Astrocyte of the cerebellum (primary cell): ENCODE measurements at regions not wholly inside any gene's neighbourhood (a gene's known extent, or its start where the extent isn't known, plus 50 kb on each side); places are given as distances from the start of the nearest gene placed in this dataset.

Source experiments
- DNase-seq: peaks from one replicate; pipeline ENCODE4 v3.0.0-alpha.2; 2011; ENCODE audit warnings: low read depth
- H3K4me3 ChIP-seq: 2 replicates; pipeline ENCODE4 v1.5.1; 2011; ENCODE audit warnings: mild to moderate bottlenecking, low read depth, low read length, moderate library complexity
- CTCF ChIP-seq: IDR thresholded peaks from 2 replicates; pipeline ENCODE4 v1.5.1; 2012; ENCODE audit warnings: low read length, low read depth, moderate library complexity, mild to moderate bottlenecking; ENCODE audit errors: missing control alignments
- in situ Hi-C: cut with HindIII; loops from 2 replicates; pipeline ENCODE4 v1.10.0; 2017; ENCODE audit warnings: low sequenced_read_pairs

GRCh38 chr4:123308667-123309066 lies 87.9 kb upstream of the SPRY1 start:
- no peak for DNase-seq
- no peak overlapping the region for H3K4me3 ChIP-seq
- no peak for TF ChIP-seq CTCF
- in situ Hi-C loops: no loop called here

- in situ Hi-C loops: no loop called here
- no peak for TF ChIP-seq CTCF
- H3K4me3 ChIP-seq: no peak overlapping the region
- DNase-seq: no peak
These were observed 84.5 kb upstream of the SPRY1 start for GRCh38 chr4:123312116-123312515.

- H3K4me3 ChIP-seq: no peak overlapping the region
- no peak for TF ChIP-seq CTCF
- in situ Hi-C loops: no loop called here
- no peak for DNase-seq
These were observed 83.5 kb upstream of the SPRY1 start for GRCh38 chr4:123312951-123313592.

- in situ Hi-C loops: no loop called here
- H3K4me3 ChIP-seq: no peak overlapping the region
- no peak for TF ChIP-seq CTCF
- no peak for DNase-seq
These were observed 81.0 kb upstream of the SPRY1 start for GRCh38 chr4:123315617-123316016.

GRCh38 chr4:123317211-123317610 lies 79.4 kb upstream of the SPRY1 start:
- H3K4me3 ChIP-seq: no peak overlapping the region
- no peak for TF ChIP-seq CTCF
- in situ Hi-C loops: no loop called here
- no peak for DNase-seq

GRCh38 chr4:123319639-123320038 lies 77.0 kb upstream of the SPRY1 start:
- TF ChIP-seq CTCF: no peak
- no peak overlapping the region for H3K4me3 ChIP-seq
- in situ Hi-C loops: no loop called here
- no peak for DNase-seq
